ENCODE measurements at regions not wholly inside any gene's neighbourhood (a gene's known extent, or its start where the extent isn't known, plus 50 kb on each side); places are given as distances from the start of the nearest gene placed in this dataset.

DNA sequence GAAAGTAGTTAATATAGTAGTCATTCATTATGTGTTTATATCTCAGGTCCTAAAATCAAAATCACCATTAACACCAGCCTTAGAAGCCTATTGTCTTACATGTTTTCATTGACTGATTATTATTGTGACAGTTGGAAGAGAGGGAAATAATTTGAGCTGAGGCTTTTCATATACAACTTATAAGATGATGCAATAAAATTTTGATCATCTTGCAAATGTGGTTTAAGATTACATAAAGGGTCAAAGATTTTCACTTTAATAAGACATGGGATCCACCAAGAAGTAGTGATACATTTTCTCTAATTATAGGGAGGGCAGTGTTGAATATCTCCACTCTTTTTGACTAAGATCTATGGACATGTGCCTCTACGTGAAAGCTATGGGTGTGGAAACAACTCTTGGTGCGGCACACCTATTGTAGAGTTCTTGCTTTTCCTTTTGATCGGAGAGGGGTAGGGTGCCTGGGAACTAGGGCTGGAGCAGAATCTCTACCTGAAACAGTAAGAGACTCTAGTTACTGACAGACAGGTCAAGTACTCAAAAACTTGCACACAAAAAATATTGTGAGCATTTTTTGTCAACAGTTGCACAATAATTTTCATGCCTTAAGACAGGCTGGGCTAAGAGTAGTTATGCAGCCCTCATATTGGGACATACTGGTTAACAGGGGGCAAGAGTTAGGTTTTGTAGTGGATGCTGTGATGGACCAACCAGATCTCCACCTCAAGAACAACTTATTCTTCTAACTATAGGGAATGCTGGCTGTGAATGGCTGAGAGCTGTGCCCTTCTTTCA, 139.3 kb upstream of the FST start:
- no peak for TF ChIP-seq POLR2A (IDR thresholded peaks at IDR 0.05)
- Histone ChIP-seq H3K9me3 (no peaks in the 10 kb centered on the region), H3K27me3 (no peaks in the 10 kb centered on the region), H3K4me3 (replicated peaks in 1 of 3) (no peak overlapping the region), H3K36me3 (no peaks in the 10 kb centered on the region), H3K4me1 (peaks cover 19 to 24% of the 10 kb centered on the region in 2 donors), H3K27ac (no peak overlapping the region)
- WGBS, 2 donors, result 93 to 97% methylated on average over 3 of the region's 3 CpGs
- intact Hi-C loops (cut with DNase I), result no loop called here
- DNase-seq, result no peak

DNA sequence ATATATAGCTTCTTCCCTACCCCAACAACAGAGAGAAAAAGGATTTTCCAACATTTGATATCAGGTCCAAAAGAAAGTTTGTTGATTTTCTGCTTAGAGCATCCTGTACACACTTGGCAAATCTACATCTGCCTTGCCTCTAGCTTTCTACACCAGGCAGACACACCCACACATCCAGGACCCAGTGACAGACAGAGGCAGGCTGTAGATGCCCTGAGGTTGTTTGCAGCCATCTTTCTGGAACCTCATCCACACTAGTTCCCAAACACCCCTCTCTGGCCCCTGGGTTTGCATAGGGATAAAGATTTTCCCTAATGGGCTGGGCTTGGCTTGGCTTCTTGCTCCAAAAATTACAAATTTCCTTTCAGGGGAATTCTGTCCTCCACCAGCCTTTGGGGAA, 138.2 kb upstream of the FST start:
- intact Hi-C loops (cut with DNase I), result no loop called here
- Histone ChIP-seq H3K27ac (no peak overlapping the region), H3K4me1 (peaks cover 19 to 24% of the 10 kb centered on the region in 2 donors), H3K9me3 (no peaks in the 10 kb centered on the region), H3K36me3 (no peaks in the 10 kb centered on the region), H3K27me3 (no peaks in the 10 kb centered on the region), H3K4me3 (replicated peaks in 1 of 3) (no peak overlapping the region)
- DNase-seq, result no peak
- TF ChIP-seq, protein P1, sequence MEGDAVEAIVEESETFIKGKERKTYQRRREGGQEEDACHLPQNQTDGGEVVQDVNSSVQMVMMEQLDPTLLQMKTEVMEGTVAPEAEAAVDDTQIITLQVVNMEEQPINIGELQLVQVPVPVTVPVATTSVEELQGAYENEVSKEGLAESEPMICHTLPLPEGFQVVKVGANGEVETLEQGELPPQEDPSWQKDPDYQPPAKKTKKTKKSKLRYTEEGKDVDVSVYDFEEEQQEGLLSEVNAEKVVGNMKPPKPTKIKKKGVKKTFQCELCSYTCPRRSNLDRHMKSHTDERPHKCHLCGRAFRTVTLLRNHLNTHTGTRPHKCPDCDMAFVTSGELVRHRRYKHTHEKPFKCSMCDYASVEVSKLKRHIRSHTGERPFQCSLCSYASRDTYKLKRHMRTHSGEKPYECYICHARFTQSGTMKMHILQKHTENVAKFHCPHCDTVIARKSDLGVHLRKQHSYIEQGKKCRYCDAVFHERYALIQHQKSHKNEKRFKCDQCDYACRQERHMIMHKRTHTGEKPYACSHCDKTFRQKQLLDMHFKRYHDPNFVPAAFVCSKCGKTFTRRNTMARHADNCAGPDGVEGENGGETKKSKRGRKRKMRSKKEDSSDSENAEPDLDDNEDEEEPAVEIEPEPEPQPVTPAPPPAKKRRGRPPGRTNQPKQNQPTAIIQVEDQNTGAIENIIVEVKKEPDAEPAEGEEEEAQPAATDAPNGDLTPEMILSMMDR (IDR thresholded peaks at IDR 0.05), result no peak
- TF ChIP-seq POLR2A (IDR thresholded peaks at IDR 0.05), result no peak

DNA sequence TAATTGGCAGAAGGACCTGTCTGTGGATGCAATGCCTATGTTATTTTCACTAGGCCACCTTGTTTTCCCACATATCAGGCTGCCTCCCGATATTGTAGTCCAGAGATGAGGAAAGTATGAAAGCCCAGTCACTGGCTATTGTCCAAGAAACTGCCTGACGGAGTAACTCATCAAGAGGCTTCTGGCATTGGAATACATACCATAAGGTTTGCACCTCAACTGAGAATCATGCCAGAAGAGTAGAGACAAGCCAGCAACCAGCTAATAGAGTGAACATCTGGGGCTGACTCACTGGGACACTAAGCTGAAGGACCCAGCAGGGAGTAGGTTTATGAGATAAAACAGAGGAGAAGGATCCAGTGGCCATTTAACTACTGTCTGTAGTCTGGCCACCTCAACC, 137.2 kb upstream of the FST start:
- no peaks in the 10 kb centered on the region for H3K27me3 ChIP-seq
- no peak overlapping the region for H3K4me3 ChIP-seq (replicated peaks in 1 of 3)
- no peak overlapping the region for H3K27ac ChIP-seq
- 59 to 76% methylated on average over 2 of the region's 2 CpGs for WGBS, 2 donors
- intact Hi-C loops (cut with DNase I), result no loop called here
- TF ChIP-seq, protein P1 (IDR thresholded peaks at IDR 0.05), result no peak
- TF ChIP-seq POLR2A (IDR thresholded peaks at IDR 0.05), result no peak
- no peaks in the 10 kb centered on the region for H3K36me3 ChIP-seq
- H3K9me3 ChIP-seq, result no peaks in the 10 kb centered on the region
- no peak for DNase-seq
- H3K4me1 ChIP-seq, result peaks cover 19 to 23% of the 10 kb centered on the region in 2 donors

DNA sequence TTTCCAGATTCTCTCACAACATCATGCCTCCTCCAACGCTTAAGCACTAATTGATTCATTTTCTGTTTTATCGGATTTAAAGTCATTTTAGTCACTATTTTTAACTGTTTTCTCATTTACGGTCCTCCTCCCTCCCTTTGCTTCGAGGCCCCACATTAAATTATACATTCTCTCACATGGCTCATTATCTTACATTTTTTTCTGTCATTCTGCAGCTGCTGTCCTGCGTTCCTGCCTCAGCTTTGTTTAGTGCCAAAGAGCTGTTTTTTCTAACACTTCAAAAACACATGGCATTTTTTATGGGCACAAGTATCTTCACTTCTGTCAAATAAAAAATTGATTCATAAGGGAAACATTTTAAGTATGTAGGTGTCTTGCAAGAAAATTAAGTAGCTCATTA, 130.1 kb upstream of the FST start:
- Histone ChIP-seq H3K4me3 (replicated peaks in 1 of 3) (no peak overlapping the region), H3K4me1 (no peaks in the 10 kb centered on the region), H3K9me3 (no peaks in the 10 kb centered on the region), H3K27me3 (no peaks in the 10 kb centered on the region), H3K36me3 (no peaks in the 10 kb centered on the region), H3K27ac (no peak overlapping the region)
- WGBS, 2 donors, result 76 to 78% methylated on average over 5 of the region's 5 CpGs
- no peak for TF ChIP-seq POLR2A (IDR thresholded peaks at IDR 0.05)
- TF ChIP-seq, protein P1 (IDR thresholded peaks at IDR 0.05), result no peak
- DNase-seq, result no peak
- intact Hi-C loops (cut with DNase I), result no loop called here

- Histone ChIP-seq H3K4me3 (replicated peaks in 1 of 3) (no peak overlapping the region), H3K4me1 (no peaks in the 10 kb centered on the region), H3K27ac (no peak overlapping the region), H3K36me3 (no peaks in the 10 kb centered on the region), H3K9me3 (no peaks in the 10 kb centered on the region), H3K27me3 (no peaks in the 10 kb centered on the region)
- no peak for TF ChIP-seq POLR2A (IDR thresholded peaks at IDR 0.05)
- TF ChIP-seq, protein P1 (IDR thresholded peaks at IDR 0.05), result no peak
- intact Hi-C loops (cut with DNase I), result no loop called here
- DNase-seq, result no peak
- 94% methylated on average over 4 of the region's 4 CpGs for WGBS, 2 donors
Observed at GRCh38 chr5:53350991-53351770, 129.2 kb upstream of the FST start.
